Activated CD8-positive, alpha-beta memory T cell treated with anti-CD3 and anti-CD28 coated beads for 1 hour (primary cell): ENCODE measurements at regions not wholly inside any gene's neighbourhood (a gene's known extent, or its start where the extent isn't known, plus 50 kb on each side); places are given as distances from the start of the nearest gene placed in this dataset.
A peak's percentile ranks its signal among the peaks of the same experiment; 100 is the strongest.
"Not testable (repeated sequence)": the region's sequence is repeated elsewhere in the genome, so short reads cannot be mapped to it uniquely, and the experiment has no call there.

Experiments
- DNase-seq, 2 donors: peaks; one replicate each; pipeline ENCODE4 v3.0.0-alpha.2; 2020; ENCODE audit warnings: low read depth in 1 of 2; ENCODE audit errors: extremely low read depth in 1 of 2

DNA sequence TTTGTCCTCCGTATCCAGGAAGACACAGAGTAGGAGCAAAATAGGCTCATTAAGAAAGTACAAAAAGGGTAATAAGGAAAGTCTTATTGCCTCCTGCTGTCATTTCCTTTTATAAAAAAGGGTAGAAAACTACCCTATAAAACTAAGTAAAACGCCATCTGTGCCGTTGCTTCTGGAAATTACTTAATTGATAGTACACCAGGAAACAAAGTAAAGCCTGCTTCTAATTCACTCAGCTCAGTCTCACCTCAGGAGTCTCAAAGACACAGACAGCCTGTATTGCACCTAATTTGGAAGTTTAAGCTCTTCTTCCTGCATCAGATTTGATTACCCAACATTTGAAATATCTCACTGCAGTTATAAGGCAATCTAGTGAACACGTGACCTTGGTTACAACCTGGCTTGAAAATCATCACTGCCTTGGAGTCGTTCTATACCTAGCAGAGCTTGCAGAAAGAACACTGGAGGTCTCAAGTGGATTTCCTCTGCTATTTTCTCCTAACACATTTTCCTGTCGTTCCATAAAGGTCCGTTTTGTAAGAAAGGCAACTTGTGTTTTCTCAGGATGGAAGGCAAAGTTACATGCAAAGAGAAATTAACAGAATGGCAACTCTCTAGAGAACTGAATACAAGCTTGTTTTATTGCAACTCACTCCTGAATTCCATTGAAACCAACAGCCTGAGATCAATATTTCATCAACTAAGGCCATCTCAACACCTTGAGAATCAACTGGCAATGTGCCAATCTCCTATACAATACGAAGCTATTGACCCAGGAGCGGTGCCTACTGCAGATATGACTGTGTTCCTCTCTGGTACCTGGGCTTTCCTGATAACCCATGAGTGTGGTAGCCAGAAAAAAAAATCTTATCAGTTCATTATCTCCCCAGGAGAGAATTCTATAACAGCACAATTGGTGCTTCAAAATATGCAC is 203.3 kb upstream of the LMCD1 start:
- no peak for DNase-seq

DNA sequence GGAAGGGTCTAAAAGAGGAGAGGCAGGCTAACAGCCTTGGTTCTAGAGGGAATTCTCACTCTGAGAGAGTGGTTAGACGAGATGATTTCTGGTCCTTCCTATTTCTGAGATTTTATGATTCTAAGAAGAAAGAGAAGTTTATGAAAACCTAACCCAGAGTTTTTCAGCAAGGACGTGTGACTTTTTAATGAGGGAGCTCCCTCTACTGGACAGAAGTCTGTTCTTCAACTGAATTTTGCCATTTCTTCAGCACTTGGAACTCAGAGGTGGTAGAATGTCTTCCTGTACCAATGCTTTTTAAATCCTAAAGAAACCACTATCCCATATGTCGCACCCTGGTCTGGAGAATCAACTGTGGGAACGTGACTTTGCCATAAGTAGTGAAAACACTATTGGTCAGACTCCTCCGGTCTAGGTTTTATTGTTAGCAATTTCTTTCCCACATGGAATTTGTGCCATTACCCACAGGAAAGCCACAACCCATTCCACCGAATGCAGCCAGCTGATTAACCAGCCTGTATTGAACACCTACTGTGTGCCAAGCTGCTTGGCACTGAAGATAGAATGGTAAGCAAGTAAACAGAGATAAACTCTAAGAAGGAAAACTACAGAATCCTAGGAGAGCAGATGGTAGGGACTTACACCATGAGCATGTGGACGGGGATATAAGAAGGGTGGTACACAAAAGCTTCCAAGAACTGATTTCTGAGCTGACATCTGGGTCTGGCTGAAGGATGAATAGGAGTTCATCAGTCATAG is 199.5 kb upstream of the LMCD1 start:
- no peak for DNase-seq

DNA sequence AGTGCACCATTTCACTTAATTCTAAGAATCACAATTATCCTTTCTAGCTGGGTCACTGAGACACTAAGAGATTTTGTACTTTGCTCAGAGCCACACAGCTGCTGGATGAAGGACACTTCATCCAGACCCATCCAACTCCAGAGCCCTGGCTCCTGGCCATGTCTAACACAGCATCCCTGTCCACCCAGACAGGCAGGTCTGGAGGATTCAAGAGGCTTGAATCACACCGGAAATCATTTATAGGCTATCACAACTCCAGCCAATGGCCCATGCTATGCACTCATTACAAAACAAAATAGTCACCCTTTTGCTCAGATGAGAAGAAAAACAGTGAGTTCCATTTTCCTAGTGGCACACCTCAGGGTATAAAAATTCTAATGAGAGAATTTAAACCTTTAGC is 198.2 kb upstream of the LMCD1 start:
- no peak for DNase-seq

DNA sequence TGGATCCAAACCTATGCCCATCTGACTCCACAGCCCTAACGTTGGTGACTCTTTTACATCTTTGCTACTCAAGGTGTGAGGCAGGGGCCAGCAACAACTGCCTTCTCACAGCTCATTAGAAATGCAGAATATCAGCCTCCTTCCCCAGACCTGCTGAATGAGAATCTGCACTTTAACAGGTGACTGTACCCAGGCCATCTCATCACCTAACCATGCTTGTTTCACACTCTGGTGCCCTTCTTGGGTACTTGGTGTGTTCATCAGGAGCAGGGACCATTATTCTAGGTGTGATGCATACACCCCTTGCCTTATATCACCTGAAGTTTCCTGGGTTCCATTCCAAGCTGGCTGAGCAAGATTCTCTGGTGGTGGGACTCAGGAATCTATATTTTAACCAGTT is 196.3 kb upstream of the LMCD1 start:
- no peak for DNase-seq

DNA sequence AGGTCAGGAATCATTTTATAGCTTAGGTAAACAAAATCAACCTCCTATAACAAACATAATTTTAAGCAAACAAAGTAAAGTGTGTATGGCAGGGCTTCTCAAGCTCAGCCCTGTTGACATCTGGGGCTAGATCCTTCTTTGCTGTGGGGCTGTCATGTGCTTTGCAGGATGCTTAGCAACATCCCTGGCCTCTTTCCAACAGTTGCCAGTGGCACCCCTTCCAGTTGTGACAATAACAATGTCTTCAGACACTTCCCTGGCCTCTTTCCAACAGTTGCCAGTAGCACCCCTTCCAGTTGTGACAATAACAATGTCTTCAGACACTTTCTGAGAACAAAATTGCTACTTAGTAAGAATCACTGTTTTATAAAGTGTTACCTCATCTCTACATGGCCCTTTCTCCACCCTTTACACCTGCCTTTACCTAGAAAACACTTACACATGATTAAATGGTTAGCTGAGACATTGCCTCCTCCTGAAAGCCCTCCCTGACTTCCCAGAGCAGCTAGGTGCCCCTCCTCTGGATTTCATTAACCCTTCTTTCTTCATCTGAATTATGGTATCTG is 194.0 kb upstream of the LMCD1 start:
- no peak for DNase-seq

DNA sequence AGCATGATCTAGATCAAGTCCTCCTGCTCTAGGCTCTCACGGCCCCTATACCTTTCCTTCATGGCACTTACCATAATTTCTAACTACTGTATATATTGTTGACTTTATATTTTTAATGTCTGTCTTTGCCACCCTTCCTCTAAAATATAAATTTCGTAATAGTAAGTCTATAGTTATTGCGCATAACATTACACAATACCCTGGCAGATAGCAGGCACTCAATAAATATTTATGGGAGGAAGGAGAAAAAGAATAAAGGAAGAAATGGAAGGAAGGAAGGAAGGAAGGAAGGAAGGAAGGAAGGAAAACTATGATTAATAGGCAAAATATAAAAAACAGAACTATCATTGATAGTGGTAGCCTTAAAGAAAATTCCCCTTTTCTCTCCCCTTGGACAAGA is 190.3 kb upstream of the LMCD1 start:
- no peak for DNase-seq

DNA sequence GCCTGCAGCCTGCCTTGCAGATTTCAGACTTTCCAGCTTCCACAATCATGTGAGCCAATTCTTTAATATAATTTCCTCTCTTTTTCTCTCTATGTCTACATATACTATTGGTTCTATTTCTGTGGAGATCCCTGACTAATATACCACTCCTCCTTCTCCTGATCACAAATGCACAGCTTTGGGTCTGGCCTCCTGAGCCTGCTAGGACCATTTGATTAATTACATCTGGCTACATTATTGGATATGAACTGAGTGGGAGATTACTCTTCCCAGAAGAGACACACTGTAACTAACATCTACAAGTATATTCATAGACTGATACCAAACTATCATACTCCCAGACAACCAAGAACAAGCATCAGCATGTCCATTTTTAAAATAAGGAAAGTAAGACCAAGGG is 188.9 kb upstream of the LMCD1 start:
- no peak for DNase-seq

DNA sequence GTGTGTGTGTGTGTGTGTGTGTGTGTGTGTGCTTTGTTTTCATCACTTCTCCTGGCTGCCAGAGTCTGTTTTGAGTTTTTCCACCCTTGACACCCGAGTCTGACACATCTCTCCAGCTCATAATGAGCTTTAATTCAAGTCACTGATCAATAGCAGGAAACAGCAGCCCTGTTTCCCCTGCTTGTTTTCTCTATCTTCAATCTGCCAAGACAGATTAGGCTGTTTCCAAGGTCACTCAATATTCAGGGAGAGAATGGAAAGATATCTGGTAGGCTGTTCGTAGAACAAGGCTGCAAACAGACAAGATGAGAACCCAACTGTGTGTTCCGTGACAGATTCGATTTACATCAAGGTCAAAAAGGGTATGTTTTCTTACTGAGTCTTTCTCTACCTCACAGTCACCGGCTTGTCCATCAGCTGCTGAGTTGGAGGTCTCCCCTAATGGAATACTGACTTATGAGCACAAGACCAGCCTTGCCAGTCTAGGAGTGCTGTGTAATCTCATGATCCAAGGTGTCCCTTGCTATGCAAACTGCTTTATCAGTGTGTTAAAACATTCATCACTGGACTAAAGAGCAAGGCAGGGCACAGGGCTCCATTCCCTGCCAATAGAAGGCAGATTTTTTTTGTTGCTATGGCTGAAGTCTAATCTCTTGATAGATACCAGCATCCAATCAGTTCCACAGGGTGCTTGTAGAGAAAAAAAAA is 187.9 kb upstream of the LMCD1 start:
- no peak for DNase-seq

DNA sequence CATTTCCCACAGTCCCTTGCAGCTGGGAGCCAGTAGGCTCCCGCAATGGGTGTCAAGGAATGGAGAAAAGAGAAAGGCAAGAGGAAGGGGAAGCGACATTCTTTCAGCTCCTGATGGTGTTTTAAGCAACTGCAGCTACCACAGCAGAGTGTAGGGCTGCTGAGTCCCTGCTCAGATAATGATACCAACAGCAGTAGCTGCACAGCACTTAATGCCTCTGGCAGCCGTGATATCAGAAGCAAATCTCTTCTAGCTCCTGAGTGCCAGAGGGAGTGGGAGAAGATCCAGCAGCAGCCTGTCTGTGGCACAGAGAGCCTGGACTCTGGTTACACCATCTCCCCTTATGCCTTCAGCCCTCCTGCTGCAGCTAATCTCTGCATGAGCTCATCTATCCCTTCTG is 186.1 kb upstream of the LMCD1 start:
- DNase-seq = not testable (repeated sequence)

DNA sequence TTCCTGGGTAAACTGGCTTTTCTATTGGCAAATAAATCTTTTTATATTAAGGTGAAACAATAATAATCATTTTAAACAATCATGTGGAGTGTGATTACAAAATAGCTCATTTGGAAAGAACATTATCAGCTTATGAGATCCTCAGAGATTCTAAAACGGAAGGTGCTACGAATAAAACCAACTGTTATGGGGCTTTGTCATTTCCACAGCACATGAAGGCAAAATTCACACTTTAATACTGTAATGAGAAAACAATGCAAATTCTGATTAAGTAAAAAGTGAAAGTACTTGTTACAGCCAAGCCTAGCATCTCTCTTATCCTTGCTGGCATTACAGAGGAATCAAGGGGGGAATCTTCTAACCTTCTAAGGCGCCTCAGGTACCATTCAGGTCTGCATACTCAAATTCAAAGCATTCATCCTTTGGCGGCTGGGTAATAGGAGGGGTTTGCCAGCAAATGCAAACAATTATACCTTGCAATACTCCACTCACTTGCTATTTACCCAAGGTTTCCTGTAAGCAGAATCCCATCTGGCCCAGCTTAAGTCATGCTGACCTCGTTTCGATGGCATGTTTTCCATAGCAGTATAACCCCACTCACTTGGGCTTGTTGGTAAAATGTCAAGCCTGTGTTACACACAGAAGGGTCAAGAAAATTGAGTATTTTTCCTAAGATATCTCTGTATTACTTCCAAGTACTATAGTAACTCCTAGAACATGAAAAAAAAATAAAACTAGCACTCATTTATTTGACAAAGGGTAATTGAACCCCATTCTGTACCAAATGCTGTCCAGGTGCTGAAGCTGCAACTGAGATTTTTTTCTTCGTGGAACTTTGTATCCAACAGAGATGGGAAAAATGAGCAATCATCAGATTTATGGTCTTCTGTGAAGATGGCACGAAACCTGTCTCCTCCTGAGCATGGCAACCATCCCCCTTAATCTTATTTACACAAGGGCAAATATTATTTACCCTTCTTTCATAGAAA is 183.7 kb upstream of the LMCD1 start:
- no peak for DNase-seq

DNA sequence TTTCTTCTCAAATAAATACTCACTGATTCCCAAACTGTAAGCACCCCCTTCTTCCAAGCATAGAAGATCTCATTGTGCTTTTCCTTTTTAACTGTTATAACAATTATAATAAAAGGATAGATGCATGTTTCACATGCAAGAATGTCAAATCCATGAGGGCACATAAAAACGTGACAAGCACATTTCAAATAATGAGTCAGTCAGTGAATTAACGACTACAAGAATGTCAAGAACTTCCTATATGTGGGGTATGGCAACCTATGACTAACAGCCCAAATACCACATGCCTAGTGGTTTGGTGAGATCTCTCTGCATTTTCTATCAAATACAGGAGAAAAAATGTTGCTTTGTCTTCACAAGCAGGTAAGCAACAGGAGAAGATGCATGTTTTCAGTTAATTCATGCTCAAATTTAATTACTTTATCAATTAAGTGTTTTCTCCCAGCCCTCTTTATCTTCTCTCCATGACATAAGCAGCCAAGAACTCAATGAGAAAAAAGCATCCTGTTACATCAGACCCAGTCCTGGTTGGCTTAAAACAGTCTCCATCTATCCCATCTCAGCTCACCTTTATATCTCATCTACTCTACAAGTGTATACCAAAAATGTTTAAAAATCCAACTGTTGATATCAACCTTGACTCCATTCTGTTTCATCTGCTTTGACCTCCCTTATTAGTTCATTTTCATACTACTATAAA is 181.5 kb upstream of the LMCD1 start:
- no peak for DNase-seq

DNA sequence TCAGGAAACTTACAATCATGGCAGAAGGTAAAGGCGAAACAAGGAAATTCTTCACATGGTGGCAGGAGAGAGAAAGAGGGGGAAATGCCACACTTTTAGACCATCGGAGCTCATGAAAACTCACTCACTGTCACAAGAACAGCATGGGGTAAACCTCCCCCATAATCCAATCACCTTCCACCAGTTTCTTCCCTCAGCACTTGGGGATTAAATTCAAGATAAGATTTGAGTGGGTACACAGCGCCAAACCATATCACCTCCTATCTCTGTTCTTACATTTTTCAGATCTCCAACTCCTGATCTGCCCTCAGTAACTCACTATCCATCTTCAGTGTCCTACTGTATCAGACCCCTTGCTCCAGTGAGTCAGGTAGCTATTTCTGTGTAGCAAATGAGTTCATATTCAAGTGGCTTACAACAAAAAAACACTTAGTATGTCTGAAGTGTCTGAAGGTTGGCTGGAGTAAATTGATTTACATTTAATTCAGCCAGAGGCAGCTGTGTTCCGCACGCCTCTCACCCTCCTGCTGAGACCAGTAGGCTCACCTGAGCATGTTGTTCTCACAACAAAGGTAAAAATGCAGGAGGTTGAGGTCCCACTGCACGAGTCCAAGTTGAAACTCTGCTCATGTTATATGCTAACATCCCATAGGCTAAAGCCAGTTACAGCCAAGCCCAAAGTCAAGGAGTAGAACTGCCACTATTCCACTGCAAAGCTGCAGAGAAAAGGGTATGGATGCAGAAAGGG is 180.7 kb upstream of the LMCD1 start:
- no peak for DNase-seq

DNA sequence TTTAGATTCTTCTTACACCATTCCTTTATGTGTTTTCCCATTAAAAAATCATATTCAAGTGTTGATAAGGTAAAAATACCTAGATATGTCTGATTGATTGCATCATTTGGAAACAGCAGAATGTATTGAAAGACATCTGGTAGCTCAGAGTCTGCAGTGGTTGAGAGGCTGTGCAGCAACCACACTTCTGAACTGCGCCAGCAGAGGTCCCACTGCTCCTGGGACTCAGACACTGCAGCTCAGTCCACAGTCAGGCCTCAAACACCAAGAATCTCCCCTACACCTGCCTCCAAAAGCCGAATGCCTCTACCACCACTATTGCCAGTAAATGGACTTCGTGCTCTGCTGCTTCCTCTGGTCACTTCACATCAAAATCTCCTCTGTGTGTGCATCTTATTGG is 176.9 kb upstream of the LMCD1 start:
- DNase-seq = peak; percentile 3 to 37

DNA sequence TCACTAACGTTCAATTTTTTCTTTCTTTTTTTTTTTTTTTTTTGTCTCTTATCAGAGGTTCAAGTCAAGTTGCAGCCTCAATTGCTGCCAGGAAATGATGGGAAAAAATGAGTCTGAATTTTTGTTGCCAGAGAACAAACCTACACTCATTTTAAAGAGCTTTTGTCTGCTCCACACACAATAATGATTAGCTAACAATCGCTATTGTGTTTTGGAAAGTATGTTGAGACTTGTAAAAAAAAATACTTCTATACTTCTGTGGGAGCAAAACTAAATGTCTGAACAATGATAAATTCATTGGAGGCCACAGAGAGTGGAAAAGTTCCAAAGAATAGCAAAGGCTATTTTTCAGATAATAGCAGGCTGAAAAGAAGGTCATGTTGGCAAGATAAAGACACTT is 176.3 kb upstream of the LMCD1 start:
- no peak for DNase-seq

DNA sequence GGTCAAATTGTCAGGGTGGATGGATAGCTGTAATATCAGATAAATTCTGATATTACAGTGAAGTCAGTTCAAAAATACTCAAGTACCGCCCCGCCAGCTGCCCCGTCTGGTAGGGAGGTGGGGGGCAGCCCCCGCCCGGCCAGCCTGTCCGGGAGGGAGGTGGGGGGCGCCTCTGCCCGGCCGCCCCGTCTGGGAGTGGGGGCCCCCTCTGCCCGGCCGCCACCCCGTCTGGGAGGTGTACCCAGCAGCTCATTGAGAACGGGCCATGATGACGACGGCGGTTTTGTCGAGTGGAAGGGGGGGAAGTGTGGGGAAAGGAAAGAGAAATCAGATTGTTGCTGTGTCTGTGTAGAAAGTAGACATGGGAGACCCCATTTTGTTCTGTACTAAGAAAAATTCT is 175.8 kb upstream of the LMCD1 start:
- DNase-seq = not testable (repeated sequence)

DNA sequence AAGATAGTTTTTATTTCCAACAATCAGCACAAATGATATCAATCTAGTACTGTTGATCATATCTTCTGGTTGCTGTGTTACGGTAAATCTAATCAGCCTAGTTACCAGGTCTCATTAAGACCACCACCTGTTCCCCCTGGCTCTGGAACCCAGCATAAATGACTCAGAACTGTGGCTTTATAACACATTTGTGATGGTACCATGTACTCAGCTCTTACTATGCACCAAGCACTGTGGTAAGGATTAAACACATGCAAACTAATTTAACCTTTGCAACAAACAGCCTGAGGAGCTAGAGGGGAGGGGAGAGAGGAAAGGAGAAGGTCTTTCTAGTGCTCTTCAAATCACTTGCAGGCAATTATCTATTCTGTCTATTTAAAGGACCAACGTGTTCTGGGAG is 173.9 kb upstream of the LMCD1 start:
- no peak for DNase-seq

DNA sequence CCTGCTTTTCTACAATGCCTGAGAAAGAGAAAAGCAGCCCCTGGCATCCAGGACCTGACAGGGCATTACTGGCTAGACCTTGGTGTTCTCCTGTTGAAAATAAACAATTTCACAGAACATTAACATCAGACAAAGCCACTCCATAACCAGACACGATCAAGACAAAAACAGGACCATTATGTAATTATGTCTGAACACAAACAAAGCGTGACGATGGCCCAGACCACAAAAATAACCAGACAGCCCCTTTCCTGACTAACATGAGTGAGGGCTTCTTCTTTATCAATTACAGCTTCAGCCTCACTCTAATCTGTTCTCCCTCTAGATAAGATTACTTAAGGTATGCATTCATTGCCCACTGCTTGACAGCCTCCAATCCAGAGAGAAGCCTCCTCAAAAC is 172.7 kb upstream of the LMCD1 start:
- DNase-seq = no peak

DNA sequence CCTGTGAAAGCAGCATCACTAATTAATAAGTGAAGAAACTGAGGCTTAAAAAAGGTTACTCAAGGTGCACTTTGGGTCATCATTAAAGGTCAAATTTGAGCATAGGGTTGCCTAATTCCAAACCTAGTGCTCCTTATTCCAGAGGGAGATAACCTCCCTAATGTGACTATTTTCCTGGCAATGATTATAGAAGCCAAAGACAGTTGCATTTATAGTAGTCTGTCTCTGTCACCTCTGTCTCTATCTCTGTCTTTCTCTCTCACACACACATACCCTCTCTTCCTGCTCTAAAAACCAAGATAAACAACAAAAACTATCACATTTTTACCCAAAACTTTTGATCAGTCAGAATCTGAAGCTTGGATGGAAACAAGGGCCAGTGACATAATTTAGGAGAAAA is 172.0 kb upstream of the LMCD1 start:
- DNase-seq = no peak

DNA sequence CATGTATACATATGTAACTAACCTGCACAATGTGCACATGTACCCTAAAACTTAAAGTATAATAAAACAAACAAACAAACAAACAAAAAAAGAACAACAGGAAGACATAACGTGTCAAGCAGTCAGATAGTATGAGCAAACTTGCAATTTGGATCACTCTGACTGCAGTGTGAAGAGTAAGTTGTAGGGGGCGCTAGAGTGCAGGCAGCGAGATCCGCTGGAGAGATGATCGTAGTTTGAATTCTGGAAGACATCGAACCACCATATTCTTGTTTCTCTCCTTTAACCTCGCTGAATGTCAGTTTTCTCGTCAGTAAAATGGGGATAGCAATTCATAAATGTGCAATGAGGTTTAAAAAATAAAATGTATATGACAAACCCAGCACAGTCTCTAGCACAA is 165.2 kb upstream of the LMCD1 start:
- no peak for DNase-seq
